Endothelial cell of umbilical vein (primary cell): ENCODE measurements at regions not wholly inside any gene's neighbourhood (a gene's known extent, or its start where the extent isn't known, plus 50 kb on each side); places are given as distances from the start of the nearest gene placed in this dataset.

Experiments
- BruUV-seq: library from RNA; stranded (reverse); fragments of 400-500 nt; replicated peaks from 2 replicates; lab custom pipeline; 2021; lab: Mats Ljungman, UMichigan
- CTCF ChIA-PET: fragments of 300-600, 350-600 bp; sonication (Branson Sonifier 250); formaldehyde crosslinking; loops from one replicate; lab custom pipeline; 2021; ENCODE audit warnings: antibody characterized with exemption, inconsistent platforms; lab: Charles Lee
- POLR2A ChIA-PET: fragments of 300-600, 350-600 bp; sonication (Branson Sonifier 250); formaldehyde crosslinking; loops from one replicate; lab custom pipeline; 2021; ENCODE audit warnings: antibody characterized with exemption, inconsistent platforms; lab: Charles Lee
- DNase-seq: peaks from one replicate; pipeline ENCODE4 v3.0.0-alpha.2; 2011; ENCODE audit warnings: low read depth, low spot score
- FAIRE-seq: peaks from 2 replicates; lab custom pipeline; 2011; peaks lifted over from hg19 to GRCh38; lab: Jason Lieb, UNC
- H2AFZ ChIP-seq: 2 replicates; pipeline ENCODE4 v1.6.0; 2012; ENCODE audit warnings: low read depth, low read length, control low read depth, inconsistent platforms
- H3K27ac ChIP-seq: 2 replicates; pipeline ENCODE4 v1.5.1; 2011; ENCODE audit warnings: low read depth, mild to moderate bottlenecking, control low read depth, low read length, moderate library complexity; ENCODE audit not compliant: insufficient read depth
- H3K27me3 ChIP-seq, 2 experiments: 2 replicates each; pipeline versions ENCODE4 v1.6.0 to v1.6.1; 2011; ENCODE audit warnings: low read length in 2 of 2, mixed read lengths in 1 of 2; ENCODE audit not compliant: control insufficient read depth in 2 of 2, insufficient read depth in 2 of 2
- H3K36me3 ChIP-seq, 2 experiments: 2 replicates in 1 of 2; 3 replicates in 1 of 2; pipeline ENCODE4 v1.5.1; 2011; ENCODE audit warnings: low read length in 2 of 2, mild to moderate bottlenecking in 1 of 2, moderate library complexity in 1 of 2; ENCODE audit not compliant: control insufficient read depth in 2 of 2, insufficient read depth in 2 of 2; ENCODE audit errors: extremely low read depth in 1 of 2
- H3K4me1 ChIP-seq: 3 replicates; pipeline ENCODE4 v1.5.1; 2011; ENCODE audit warnings: mild to moderate bottlenecking, low read length; ENCODE audit not compliant: control insufficient read depth, insufficient read depth; ENCODE audit errors: extremely low read depth
- H3K4me2 ChIP-seq: 2 replicates; pipeline ENCODE4 v1.6.1; 2011; ENCODE audit warnings: low read length, control low read depth, mixed read lengths; ENCODE audit not compliant: insufficient read depth
- H3K4me3 ChIP-seq, 3 experiments: fragments of 200-600 bp in 1 of 3; sonication (generic), shearing (Covaris generic) in 1 of 3; replicated peaks in 1 of 3; 2 replicates each; pipeline ENCODE4 v1.5.1; 2011 to 2016; ENCODE audit warnings: control low read depth in 3 of 3, low read length in 3 of 3, mild to moderate bottlenecking in 2 of 3, inconsistent platforms in 1 of 3, low read depth in 1 of 3, moderate library complexity in 1 of 3; ENCODE audit not compliant: insufficient read depth in 1 of 3
- H3K79me2 ChIP-seq: 2 replicates; pipeline ENCODE4 v1.6.0; 2012; ENCODE audit warnings: low read length, inconsistent platforms; ENCODE audit not compliant: control insufficient read depth, insufficient read depth
- H3K9ac ChIP-seq: replicated peaks from 2 replicates; pipeline ENCODE3; 2011; ENCODE audit warnings: low read length, control low read depth; ENCODE audit not compliant: insufficient read depth; ENCODE audit errors: extremely low read depth
- H3K9me1 ChIP-seq: replicated peaks from 3 replicates; pipeline ENCODE4 v1.6.0; 2011; ENCODE audit warnings: mild to moderate bottlenecking, low read length; ENCODE audit not compliant: control insufficient read depth, insufficient read depth; ENCODE audit errors: extremely low read depth
- H3K9me3 ChIP-seq: replicated peaks from 2 replicates; pipeline ENCODE4 v1.5.1; 2012; ENCODE audit warnings: low read length, inconsistent platforms; ENCODE audit not compliant: control insufficient read depth, insufficient read depth
- H4K20me1 ChIP-seq: replicated peaks from 2 replicates; pipeline ENCODE3; 2011; ENCODE audit warnings: mild to moderate bottlenecking, low read length; ENCODE audit not compliant: control insufficient read depth, insufficient read depth; ENCODE audit errors: extremely low read depth
- EZH2 ChIP-seq: IDR thresholded peaks from 2 replicates; pipeline ENCODE4 v1.6.1; 2012; ENCODE audit warnings: borderline replicate concordance, low read depth, mild to moderate bottlenecking, moderate library complexity, low read length, inconsistent platforms; ENCODE audit not compliant: severe bottlenecking
- FOS ChIP-seq: IDR thresholded peaks from 2 replicates; pipeline ENCODE4 v1.6.1; 2011; ENCODE audit warnings: mild to moderate bottlenecking, low read length, moderate library complexity, borderline replicate concordance; ENCODE audit not compliant: insufficient read depth
- GATA2 ChIP-seq: IDR thresholded peaks from 2 replicates; pipeline ENCODE4 v1.7.0; 2011; ENCODE audit warnings: low read depth, mild to moderate bottlenecking, moderate library complexity, mixed read lengths, low read length; ENCODE audit not compliant: insufficient read length, insufficient read depth
- JUN ChIP-seq: IDR thresholded peaks from 2 replicates; pipeline ENCODE4 v1.6.1; 2011; ENCODE audit warnings: borderline replicate concordance, low read depth; ENCODE audit not compliant: insufficient read length, insufficient read depth
- MYC ChIP-seq: IDR thresholded peaks from one replicate; pipeline ENCODE4 v1.6.1; 2011; ENCODE audit warnings: mild to moderate bottlenecking, low read depth, low read length
- POLR2A ChIP-seq: IDR thresholded peaks from 2 replicates; pipeline ENCODE4 v1.6.1; 2012; ENCODE audit warnings: low read depth, mild to moderate bottlenecking, control low read depth, low read length
- POLR2AphosphoS5 ChIP-seq: IDR thresholded peaks from 2 replicates; pipeline ENCODE4 v1.6.1; 2012; ENCODE audit warnings: low read depth, mild to moderate bottlenecking, control low read depth, low read length, moderate library complexity; ENCODE audit not compliant: insufficient read depth
- dilution Hi-C: fragments of 300-500 bp; cut with MboI; formaldehyde crosslinking; loops from one replicate; pipeline ENCODE4 v1.15.0; 2019; ENCODE audit warnings: low sequenced_read_pairs; ENCODE audit not compliant: extremely low pct_ligation_motif_present
- intact Hi-C: fragments of 100-400 bp; cut with micrococcal nuclease; formaldehyde crosslinking; loops from one replicate; pipeline ENCODE4 v1.10.0; 2022
- TF ChIP-seq, protein P1 (sequence below), 2 donors: IDR thresholded peaks; 1 replicate in 1 of 2; 2 replicates in 1 of 2; pipeline ENCODE4 v1.5.1; 2011; ENCODE audit warnings: low read length in 2 of 2, mild to moderate bottlenecking in 2 of 2, moderate library complexity in 2 of 2, control low read depth in 1 of 2, inconsistent platforms in 1 of 2, low read depth in 1 of 2; ENCODE audit not compliant: insufficient read depth in 1 of 2; ENCODE audit errors: extremely low read depth in 1 of 2
- TF ChIP-seq, protein P2 (sequence below): IDR thresholded peaks from 2 replicates; pipeline ENCODE4 v1.6.1; 2011; ENCODE audit not compliant: insufficient read depth, insufficient read length

DNA sequence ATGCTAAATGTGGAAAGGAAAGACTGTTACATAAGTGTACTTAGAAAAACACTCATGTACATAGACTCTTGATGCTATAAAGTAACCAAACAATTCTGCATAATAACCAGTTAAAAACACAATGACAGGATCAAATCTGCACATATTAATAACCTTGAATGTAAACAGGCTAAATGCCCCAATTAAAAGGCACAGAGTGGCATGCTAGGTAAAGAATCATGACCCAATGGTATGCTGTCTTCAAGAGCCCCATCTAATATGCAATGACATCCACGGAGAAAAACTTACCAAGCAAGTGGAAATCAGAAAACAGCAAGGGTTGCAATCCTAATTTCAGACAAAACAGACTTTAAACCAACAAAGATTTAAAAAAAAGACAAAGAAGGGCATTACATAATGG, 644.8 kb upstream of the PKN2 start:
- Histone ChIP-seq H3K9ac (no peak overlapping the region), H2AFZ (no peak overlapping the region), H3K36me3 (no peaks in the 10 kb centered on the region), H3K4me3 (no peak overlapping the region), H3K27me3 (no peaks in the 10 kb centered on the region), H3K9me3 (no peaks in the 10 kb centered on the region), H3K4me2 (no peak overlapping the region), H3K4me1 (no peaks in the 10 kb centered on the region), H3K27ac (no peak overlapping the region), H3K9me1 (no peaks in the 10 kb centered on the region), H3K79me2 (no peaks in the 10 kb centered on the region), H4K20me1 (no peaks in the 10 kb centered on the region)
- FAIRE-seq: no peak
- ChIA-PET CTCF (interaction anchor here (0.6 to 1.5 kb wide), 2 partner anchors 7 to 21 kb away, joined by 3 read pairs; no protein-coding TSS in a partner anchor), POLR2A (no interaction called here)
- intact Hi-C loops: no loop called here
- dilution Hi-C loops: no loop called here
- BruUV-seq: no TSS peak
- no peak for TF ChIP-seq MYC
- TF ChIP-seq, protein P1, sequence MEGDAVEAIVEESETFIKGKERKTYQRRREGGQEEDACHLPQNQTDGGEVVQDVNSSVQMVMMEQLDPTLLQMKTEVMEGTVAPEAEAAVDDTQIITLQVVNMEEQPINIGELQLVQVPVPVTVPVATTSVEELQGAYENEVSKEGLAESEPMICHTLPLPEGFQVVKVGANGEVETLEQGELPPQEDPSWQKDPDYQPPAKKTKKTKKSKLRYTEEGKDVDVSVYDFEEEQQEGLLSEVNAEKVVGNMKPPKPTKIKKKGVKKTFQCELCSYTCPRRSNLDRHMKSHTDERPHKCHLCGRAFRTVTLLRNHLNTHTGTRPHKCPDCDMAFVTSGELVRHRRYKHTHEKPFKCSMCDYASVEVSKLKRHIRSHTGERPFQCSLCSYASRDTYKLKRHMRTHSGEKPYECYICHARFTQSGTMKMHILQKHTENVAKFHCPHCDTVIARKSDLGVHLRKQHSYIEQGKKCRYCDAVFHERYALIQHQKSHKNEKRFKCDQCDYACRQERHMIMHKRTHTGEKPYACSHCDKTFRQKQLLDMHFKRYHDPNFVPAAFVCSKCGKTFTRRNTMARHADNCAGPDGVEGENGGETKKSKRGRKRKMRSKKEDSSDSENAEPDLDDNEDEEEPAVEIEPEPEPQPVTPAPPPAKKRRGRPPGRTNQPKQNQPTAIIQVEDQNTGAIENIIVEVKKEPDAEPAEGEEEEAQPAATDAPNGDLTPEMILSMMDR (IDR thresholded peaks at IDR 0.05; ENCODE audit: extremely low read depth in 1 of 2, insufficient read depth in 1 of 2, low read depth in 1 of 2, low read length in 2 of 2): no peak
- no peak for TF ChIP-seq POLR2A
- DNase-seq: no peak

DNA sequence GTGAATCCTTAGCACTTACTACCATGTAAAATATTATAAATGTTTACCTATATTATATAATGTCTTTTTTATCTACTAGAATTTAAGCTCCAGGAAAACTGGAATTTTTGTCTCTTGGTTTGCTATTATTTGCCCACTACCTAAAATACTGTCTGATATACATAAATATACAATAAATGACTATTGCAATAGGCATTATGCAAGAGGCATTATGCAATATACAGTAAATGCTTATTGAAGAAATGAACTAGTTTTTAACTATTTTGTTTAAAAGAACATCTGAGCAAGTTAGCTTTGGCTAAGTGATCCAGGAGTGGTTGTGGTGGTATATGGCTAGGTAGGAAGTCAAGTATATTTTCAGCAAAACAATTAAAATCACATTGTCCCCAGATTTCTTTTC, 640.2 kb upstream of the PKN2 start:
- BruUV-seq: no TSS peak
- H3K4me3 ChIP-seq: no peak overlapping the region
- H3K27me3 ChIP-seq: no peaks in the 10 kb centered on the region
- H3K79me2 ChIP-seq: no peaks in the 10 kb centered on the region
- H3K4me2 ChIP-seq: no peak overlapping the region
- TF ChIP-seq POLR2A: no peak
- no peak for TF ChIP-seq MYC
- TF ChIP-seq, protein P2, sequence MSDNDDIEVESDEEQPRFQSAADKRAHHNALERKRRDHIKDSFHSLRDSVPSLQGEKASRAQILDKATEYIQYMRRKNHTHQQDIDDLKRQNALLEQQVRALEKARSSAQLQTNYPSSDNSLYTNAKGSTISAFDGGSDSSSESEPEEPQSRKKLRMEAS: no peak
- TF ChIP-seq FOS: no peak
- TF ChIP-seq, protein P1 (IDR thresholded peaks at IDR 0.05; ENCODE audit: extremely low read depth in 1 of 2, insufficient read depth in 1 of 2, low read depth in 1 of 2, low read length in 2 of 2): no peak
- TF ChIP-seq EZH2: no peak
- no peak for TF ChIP-seq GATA2
- TF ChIP-seq POLR2AphosphoS5: no peak
- TF ChIP-seq JUN: no peak
- H3K9me3 ChIP-seq: no peaks in the 10 kb centered on the region
- DNase-seq (no peak), FAIRE-seq (no peak)
- no peaks in the 10 kb centered on the region for H3K9me1 ChIP-seq
- CTCF ChIA-PET: interaction anchor here (1.3 to 1.8 kb wide), 2 partner anchors 15 to 36 kb away, joined by 3 to 5 read pairs; no protein-coding TSS in a partner anchor
- no peak overlapping the region for H2AFZ ChIP-seq
- intact Hi-C loops (no loop called here), dilution Hi-C loops (no loop called here)
- no peaks in the 10 kb centered on the region for H4K20me1 ChIP-seq
- no peaks in the 10 kb centered on the region for H3K36me3 ChIP-seq
- no peak overlapping the region for H3K9ac ChIP-seq
- peaks cover 3% of the 10 kb centered on the region for H3K4me1 ChIP-seq
- POLR2A ChIA-PET: no interaction called here
- no peak overlapping the region for H3K27ac ChIP-seq
